GM12873 (cell line): ENCODE measurements at regions not wholly inside any gene's neighbourhood (a gene's known extent, or its start where the extent isn't known, plus 50 kb on each side); places are given as distances from the start of the nearest gene placed in this dataset.

Experiments used
- CTCF ChIP-seq: IDR thresholded peaks from 2 replicates; pipeline ENCODE4 v1.5.1; 2012; ENCODE audit warnings: low read depth, mild to moderate bottlenecking, moderate library complexity, low read length, control low read depth; ENCODE audit not compliant: insufficient read depth; ENCODE audit errors: missing control alignments

GRCh38 chr3:73314151-73314951, 252.9 kb downstream of the EBLN2 start:
- no peak for TF ChIP-seq CTCF

- no peak for TF ChIP-seq CTCF
These were observed 254.2 kb downstream of the EBLN2 start for GRCh38 chr3:73315706-73316105.

- no peak for TF ChIP-seq CTCF
These were observed 257.8 kb downstream of the EBLN2 start for GRCh38 chr3:73319179-73319769.

GRCh38 chr3:73321286-73321999, 260.0 kb downstream of the EBLN2 start:
- TF ChIP-seq CTCF, result no peak

GRCh38 chr3:73324203-73325155, 263.0 kb downstream of the EBLN2 start:
- TF ChIP-seq CTCF, result no peak

GRCh38 chr3:73326396-73326795, 264.9 kb downstream of the EBLN2 start:
- no peak for TF ChIP-seq CTCF
